Duodenal mucosa (tissue), 2 donors: ENCODE measurements at regions not wholly inside any gene's neighbourhood (a gene's known extent, or its start where the extent isn't known, plus 50 kb on each side); places are given as distances from the start of the nearest gene placed in this dataset.

Experiments used
- H3K27ac ChIP-seq: one replicate; pipeline ENCODE4 v1.7.0; 2013; ENCODE audit warnings: low read depth, low read length
- H3K27me3 ChIP-seq, 2 donors: one replicate each; pipeline ENCODE4 v1.7.0; 2013; ENCODE audit warnings: low read length in 2 of 2, control low read depth in 1 of 2; ENCODE audit not compliant: insufficient read depth in 2 of 2, control insufficient read depth in 1 of 2
- H3K36me3 ChIP-seq, 2 donors: one replicate each; pipeline ENCODE4 v1.7.0; 2013; ENCODE audit warnings: low read length in 2 of 2, control low read depth in 1 of 2; ENCODE audit not compliant: insufficient read depth in 2 of 2, control insufficient read depth in 1 of 2
- H3K4me1 ChIP-seq, 2 donors: one replicate each; pipeline ENCODE4 v1.7.0; 2013; ENCODE audit warnings: low read length in 2 of 2, control low read depth in 1 of 2; ENCODE audit not compliant: insufficient read depth in 2 of 2, control insufficient read depth in 1 of 2
- H3K4me3 ChIP-seq, 2 donors: one replicate each; pipeline ENCODE4 v1.7.0; 2013; ENCODE audit warnings: low read length in 2 of 2, low read depth in 1 of 2
- H3K9ac ChIP-seq, 2 donors: one replicate each; pipeline ENCODE4 v1.7.0; 2013; ENCODE audit warnings: low read length in 2 of 2, low read depth in 1 of 2
- H3K9me3 ChIP-seq, 2 donors: one replicate each; pipeline ENCODE4 v1.7.0; 2013; ENCODE audit warnings: low read length in 2 of 2, control low read depth in 1 of 2; ENCODE audit not compliant: control insufficient read depth in 1 of 2

- Histone ChIP-seq H3K27ac (no peak overlapping the region), H3K36me3 (no peaks in the 10 kb centered on the region), H3K9me3 (no peaks in the 10 kb centered on the region), H3K9ac (no peak overlapping the region), H3K4me1 (no peaks in the 10 kb centered on the region), H3K4me3 (no peak overlapping the region), H3K27me3 (no peaks in the 10 kb centered on the region)
Observed at GRCh38 chr5:121702682-121703081, 149.0 kb upstream of the FTMT start.

GRCh38 chr5:121704291-121704690 is 147.4 kb upstream of the FTMT start:
- Histone ChIP-seq H3K9ac (no peak overlapping the region), H3K4me3 (no peak overlapping the region), H3K27ac (no peak overlapping the region), H3K4me1 (no peaks in the 10 kb centered on the region), H3K9me3 (no peaks in the 10 kb centered on the region), H3K36me3 (no peaks in the 10 kb centered on the region), H3K27me3 (no peaks in the 10 kb centered on the region)

- H3K9ac ChIP-seq, result no peak overlapping the region
- no peaks in the 10 kb centered on the region for H3K4me1 ChIP-seq
- no peak overlapping the region for H3K27ac ChIP-seq
Observed at GRCh38 chr5:121706686-121707085, 145.0 kb upstream of the FTMT start.

GRCh38 chr5:121707178-121707577 is 144.5 kb upstream of the FTMT start:
- no peak overlapping the region for H3K27ac ChIP-seq
- H3K4me1 ChIP-seq, result no peaks in the 10 kb centered on the region
- H3K4me3 ChIP-seq, result no peak overlapping the region
- no peak overlapping the region for H3K9ac ChIP-seq
- no peaks in the 10 kb centered on the region for H3K27me3 ChIP-seq
- H3K36me3 ChIP-seq, result no peaks in the 10 kb centered on the region
- H3K9me3 ChIP-seq, result no peaks in the 10 kb centered on the region

More at GRCh38 chr5:121706686-121707085, 145.0 kb upstream of the FTMT start:
- Histone ChIP-seq H3K27me3 (no peaks in the 10 kb centered on the region), H3K36me3 (no peaks in the 10 kb centered on the region), H3K9me3 (no peaks in the 10 kb centered on the region), H3K4me3 (no peak overlapping the region)

- H3K4me1 ChIP-seq, result no peaks in the 10 kb centered on the region
- H3K9me3 ChIP-seq, result no peaks in the 10 kb centered on the region
- H3K36me3 ChIP-seq, result no peaks in the 10 kb centered on the region
- no peak overlapping the region for H3K9ac ChIP-seq
- no peak overlapping the region for H3K4me3 ChIP-seq
- no peak overlapping the region for H3K27ac ChIP-seq
- no peaks in the 10 kb centered on the region for H3K27me3 ChIP-seq
Observed at GRCh38 chr5:121711416-121711815, 140.3 kb upstream of the FTMT start.

- H3K9ac ChIP-seq, result no peak overlapping the region
- H3K4me1 ChIP-seq, result no peaks in the 10 kb centered on the region
- no peak overlapping the region for H3K27ac ChIP-seq
- no peaks in the 10 kb centered on the region for H3K9me3 ChIP-seq
- H3K27me3 ChIP-seq, result no peaks in the 10 kb centered on the region
- H3K36me3 ChIP-seq, result no peaks in the 10 kb centered on the region
- H3K4me3 ChIP-seq, result no peak overlapping the region
Observed at GRCh38 chr5:121719255-121719654, 132.4 kb upstream of the FTMT start.

- Histone ChIP-seq H3K4me1 (no peaks in the 10 kb centered on the region), H3K27ac (no peak overlapping the region), H3K27me3 (no peaks in the 10 kb centered on the region)
Observed at GRCh38 chr5:121725450-121725849, 126.2 kb upstream of the FTMT start.

GRCh38 chr5:121726991-121727390 is 124.7 kb upstream of the FTMT start:
- Histone ChIP-seq H3K9ac (no peak overlapping the region), H3K27ac (no peak overlapping the region), H3K36me3 (no peaks in the 10 kb centered on the region), H3K27me3 (no peaks in the 10 kb centered on the region), H3K4me3 (no peak overlapping the region), H3K4me1 (no peaks in the 10 kb centered on the region), H3K9me3 (no peaks in the 10 kb centered on the region)

More at GRCh38 chr5:121725450-121725849, 126.2 kb upstream of the FTMT start:
- H3K9me3 ChIP-seq, result no peaks in the 10 kb centered on the region
- H3K4me3 ChIP-seq, result no peak overlapping the region
- no peak overlapping the region for H3K9ac ChIP-seq
- no peaks in the 10 kb centered on the region for H3K36me3 ChIP-seq

- Histone ChIP-seq H3K27ac (no peak overlapping the region), H3K27me3 (no peaks in the 10 kb centered on the region), H3K4me3 (no peak overlapping the region), H3K9ac (no peak overlapping the region), H3K9me3 (no peaks in the 10 kb centered on the region), H3K4me1 (no peaks in the 10 kb centered on the region), H3K36me3 (no peaks in the 10 kb centered on the region)
Observed at GRCh38 chr5:121731377-121731776, 120.3 kb upstream of the FTMT start.

GRCh38 chr5:121735618-121736017 is 116.1 kb upstream of the FTMT start:
- Histone ChIP-seq H3K27me3 (no peaks in the 10 kb centered on the region), H3K9ac (no peak overlapping the region), H3K4me3 (no peak overlapping the region), H3K9me3 (no peaks in the 10 kb centered on the region), H3K4me1 (no peaks in the 10 kb centered on the region), H3K27ac (no peak overlapping the region), H3K36me3 (no peaks in the 10 kb centered on the region)

- Histone ChIP-seq H3K36me3 (no peaks in the 10 kb centered on the region), H3K27me3 (no peaks in the 10 kb centered on the region), H3K4me1 (no peaks in the 10 kb centered on the region), H3K9ac (no peak overlapping the region), H3K9me3 (no peaks in the 10 kb centered on the region), H3K27ac (no peak overlapping the region), H3K4me3 (no peak overlapping the region)
Observed at GRCh38 chr5:121737120-121737519, 114.6 kb upstream of the FTMT start.
